ENCODE measurements at regions not wholly inside any gene's neighbourhood (a gene's known extent, or its start where the extent isn't known, plus 50 kb on each side); places are given as distances from the start of the nearest gene placed in this dataset.
"Not testable (repeated sequence)": the region's sequence is repeated elsewhere in the genome, so short reads cannot be mapped to it uniquely, and the experiment has no call there.

DNA sequence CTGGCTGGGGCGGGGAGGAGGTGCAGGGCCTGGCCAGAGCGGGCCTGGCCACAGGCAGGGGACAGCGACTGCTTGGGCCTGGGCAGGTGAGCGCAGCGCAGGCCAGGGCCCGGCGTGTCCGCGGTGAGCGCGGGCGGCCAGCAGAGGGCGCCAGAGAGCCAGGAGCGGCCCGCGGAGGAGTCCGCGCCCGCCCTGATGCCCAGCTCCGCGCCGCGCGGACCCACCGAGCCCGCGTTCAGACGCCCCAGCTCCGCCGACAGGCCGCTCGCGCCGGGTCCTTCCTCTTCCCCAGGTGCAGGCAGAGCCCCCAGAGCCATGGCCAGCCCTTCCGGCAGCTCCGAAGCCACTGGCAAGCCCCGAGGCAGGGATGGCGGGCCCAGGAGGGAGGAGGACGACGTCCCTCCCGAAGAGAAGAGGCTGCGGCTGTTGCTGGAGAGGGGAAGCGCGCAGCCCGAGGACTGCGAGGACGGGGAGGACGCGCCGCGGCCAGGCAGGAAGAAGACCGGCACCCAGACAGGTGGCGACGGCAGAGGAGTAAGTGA is 171.1 kb upstream of the OSBPL11 start:
- H3F3A ChIP-seq (ENCODE audit: control insufficient read depth, insufficient read depth); H3K36me3 ChIP-seq (ENCODE audit: control insufficient read depth, low read length); H3K9me3 ChIP-seq (ENCODE audit: control insufficient read depth, insufficient read depth, low read length); H3K4me1 ChIP-seq (ENCODE audit: control insufficient read depth, low read length); H4K20me1 ChIP-seq (ENCODE audit: control insufficient read depth, insufficient read depth, low read depth, low read length); H3K27me3 ChIP-seq (ENCODE audit: control insufficient read depth, low read length); H3K27ac ChIP-seq (ENCODE audit: low read depth, low read length); H3K79me2 ChIP-seq (ENCODE audit: control insufficient read depth, low read length); H3K9me2 ChIP-seq (replicated peaks; ENCODE audit: control insufficient read depth, low read length): not testable (repeated sequence)
- TF ChIP-seq CTCF (IDR thresholded peaks at IDR 0.05; ENCODE audit: low read depth, low read length, poor library complexity, severe bottlenecking): peak; percentile 37
- H3K4me3 ChIP-seq (ENCODE audit: low read length): peak overlapping the region; percentile 65
- peak overlapping the region; percentile 66 for H3K4me2 ChIP-seq (ENCODE audit: low read length)

DNA sequence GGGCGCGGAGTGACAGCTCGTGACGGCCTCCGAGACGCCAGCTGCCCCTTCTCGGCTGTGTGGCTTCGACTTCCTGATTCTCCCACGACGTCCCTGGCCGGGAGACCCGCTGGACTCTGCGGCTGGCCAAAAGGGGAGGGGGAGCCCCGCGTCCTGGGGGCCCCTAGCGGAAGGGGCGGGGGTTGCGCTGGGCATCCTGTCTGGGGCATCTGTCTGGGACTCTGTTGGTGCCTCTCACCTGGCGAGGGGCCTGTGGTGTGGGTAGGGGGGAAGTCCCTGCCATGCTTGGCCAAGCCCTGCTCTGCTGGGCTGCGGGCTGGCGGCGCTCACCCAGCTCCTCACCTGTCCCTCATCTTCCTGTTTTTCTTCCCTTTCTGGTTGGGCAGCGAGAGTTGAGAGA is 171.6 kb upstream of the OSBPL11 start:
- not testable (repeated sequence) for H3K9me3 ChIP-seq (ENCODE audit: control insufficient read depth, insufficient read depth, low read length); H3K4me1 ChIP-seq (ENCODE audit: control insufficient read depth, low read length); H3K79me2 ChIP-seq (ENCODE audit: control insufficient read depth, low read length); H4K20me1 ChIP-seq (ENCODE audit: control insufficient read depth, insufficient read depth, low read depth, low read length); H3K9me2 ChIP-seq (replicated peaks; ENCODE audit: control insufficient read depth, low read length); H3F3A ChIP-seq (ENCODE audit: control insufficient read depth, insufficient read depth); H3K27me3 ChIP-seq (ENCODE audit: control insufficient read depth, low read length); H3K36me3 ChIP-seq (ENCODE audit: control insufficient read depth, low read length); H3K4me3 ChIP-seq (ENCODE audit: low read length); H3K27ac ChIP-seq (ENCODE audit: low read depth, low read length); H3K4me2 ChIP-seq (ENCODE audit: low read length)

DNA sequence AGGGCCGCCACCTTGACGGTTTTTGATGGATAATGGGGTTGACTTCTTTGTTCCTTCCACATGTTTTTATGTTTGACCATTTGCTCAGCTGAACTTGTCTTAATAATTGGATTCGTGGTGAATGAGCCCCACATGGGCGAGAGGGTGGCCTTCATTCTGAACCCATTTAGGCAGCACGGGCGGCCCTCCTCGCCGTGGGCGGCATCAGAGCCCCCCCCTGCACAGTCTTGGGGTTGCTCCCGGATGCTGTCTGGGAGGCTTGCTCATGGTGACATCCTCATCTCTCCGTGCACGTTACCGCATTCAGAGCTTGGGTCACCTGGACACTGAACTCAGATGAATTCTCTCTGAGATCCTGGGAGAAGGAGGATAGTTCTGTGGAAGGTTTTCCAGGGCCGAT is 172.3 kb upstream of the OSBPL11 start:
- H3K27me3 ChIP-seq (ENCODE audit: control insufficient read depth, low read length): no peaks in the 10 kb centered on the region
- H3K4me2 ChIP-seq (ENCODE audit: low read length): no peak overlapping the region
- no peaks in the 10 kb centered on the region for H4K20me1 ChIP-seq (ENCODE audit: control insufficient read depth, insufficient read depth, low read depth, low read length)
- no peaks in the 10 kb centered on the region for H3F3A ChIP-seq (ENCODE audit: control insufficient read depth, insufficient read depth)
- H3K9me3 ChIP-seq (ENCODE audit: control insufficient read depth, insufficient read depth, low read length): no peaks in the 10 kb centered on the region
- no peak overlapping the region for H3K27ac ChIP-seq (ENCODE audit: low read depth, low read length)
- TF ChIP-seq CTCF (IDR thresholded peaks at IDR 0.05; ENCODE audit: low read depth, low read length, poor library complexity, severe bottlenecking): no peak
- TF ChIP-seq EZH2phosphoT487 (IDR thresholded peaks at IDR 0.05; ENCODE audit: borderline replicate concordance, low read length): no peak
- no peaks in the 10 kb centered on the region; the same call in 1 of the 2 replicates for H3K4me1 ChIP-seq (ENCODE audit: control insufficient read depth, low read length)
- H3K4me3 ChIP-seq (ENCODE audit: low read length): no peak overlapping the region
- no peaks in the 10 kb centered on the region for H3K9me2 ChIP-seq (replicated peaks; ENCODE audit: control insufficient read depth, low read length)
- H3K36me3 ChIP-seq (ENCODE audit: control insufficient read depth, low read length): no peaks in the 10 kb centered on the region
- H3K79me2 ChIP-seq (ENCODE audit: control insufficient read depth, low read length): no peaks in the 10 kb centered on the region

DNA sequence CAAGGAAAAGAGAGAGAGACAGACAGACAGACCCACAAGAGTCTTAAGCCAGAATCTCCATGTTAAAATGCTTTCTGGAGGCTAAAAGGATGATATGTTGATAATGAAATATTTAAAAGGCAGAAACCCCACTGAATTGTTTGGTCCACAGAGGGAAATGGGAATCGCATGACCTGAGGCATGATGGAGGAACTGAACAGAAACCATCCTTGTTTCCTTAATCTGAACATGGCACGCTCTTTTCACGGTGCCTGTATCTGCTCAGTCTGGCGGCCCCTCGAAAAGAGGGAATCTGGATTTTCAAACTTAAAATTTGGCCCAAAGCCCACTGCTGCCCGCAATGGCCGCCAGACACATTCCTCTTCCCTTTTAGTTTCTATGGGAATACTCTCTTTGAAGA is 173.5 kb upstream of the OSBPL11 start:
- H3K4me3 ChIP-seq (ENCODE audit: low read length); H3K36me3 ChIP-seq (ENCODE audit: control insufficient read depth, low read length); H3K9me3 ChIP-seq (ENCODE audit: control insufficient read depth, insufficient read depth, low read length); H3F3A ChIP-seq (ENCODE audit: control insufficient read depth, insufficient read depth); H3K9me2 ChIP-seq (replicated peaks; ENCODE audit: control insufficient read depth, low read length); H3K4me1 ChIP-seq (ENCODE audit: control insufficient read depth, low read length); H3K79me2 ChIP-seq (ENCODE audit: control insufficient read depth, low read length); H4K20me1 ChIP-seq (ENCODE audit: control insufficient read depth, insufficient read depth, low read depth, low read length); H3K4me2 ChIP-seq (ENCODE audit: low read length); H3K27me3 ChIP-seq (ENCODE audit: control insufficient read depth, low read length); H3K27ac ChIP-seq (ENCODE audit: low read depth, low read length): not testable (repeated sequence)

- H3K9me2 ChIP-seq (replicated peaks; ENCODE audit: control insufficient read depth, low read length); H3K36me3 ChIP-seq (ENCODE audit: control insufficient read depth, low read length); H3K4me1 ChIP-seq (ENCODE audit: control insufficient read depth, low read length); H3F3A ChIP-seq (ENCODE audit: control insufficient read depth, insufficient read depth); H4K20me1 ChIP-seq (ENCODE audit: control insufficient read depth, insufficient read depth, low read depth, low read length); H3K4me3 ChIP-seq (ENCODE audit: low read length); H3K27me3 ChIP-seq (ENCODE audit: control insufficient read depth, low read length); H3K79me2 ChIP-seq (ENCODE audit: control insufficient read depth, low read length); H3K4me2 ChIP-seq (ENCODE audit: low read length); H3K9me3 ChIP-seq (ENCODE audit: control insufficient read depth, insufficient read depth, low read length); H3K27ac ChIP-seq (ENCODE audit: low read depth, low read length): not testable (repeated sequence)
These were observed 176.2 kb upstream of the OSBPL11 start for GRCh38 chr3:125771506-125771905.

DNA sequence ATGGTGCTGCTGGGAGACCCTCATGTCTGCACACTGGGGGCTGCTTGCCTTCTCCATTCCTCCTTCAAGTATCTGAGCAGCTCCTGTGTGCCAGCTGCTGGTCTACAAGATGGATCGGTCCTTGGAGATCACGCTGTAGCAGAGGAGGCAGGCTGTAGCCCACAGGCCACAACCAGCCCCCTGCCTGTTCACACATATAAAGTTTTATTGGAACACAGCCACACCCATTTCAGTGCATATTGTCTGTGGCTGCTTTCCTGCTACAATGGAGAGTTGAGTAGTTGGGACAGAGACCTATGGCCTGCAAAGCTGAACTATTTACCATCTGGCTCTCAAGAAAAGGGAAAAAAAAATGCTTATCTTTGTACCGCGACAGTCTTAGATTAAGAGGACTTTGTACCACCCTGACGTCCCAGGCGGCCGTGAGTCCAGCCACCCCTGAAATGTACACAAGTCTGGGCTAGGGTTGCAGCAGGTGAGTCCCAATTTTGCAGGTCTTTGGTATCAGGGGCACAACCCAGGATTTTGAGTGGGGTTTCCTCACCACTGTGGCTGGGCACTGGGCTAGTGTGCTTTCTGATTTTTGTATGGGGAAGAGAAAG is 179.2 kb upstream of the OSBPL11 start:
- H3K27ac ChIP-seq (ENCODE audit: low read depth, low read length); H3K4me3 ChIP-seq (ENCODE audit: low read length); H3K27me3 ChIP-seq (ENCODE audit: control insufficient read depth, low read length); H3K4me2 ChIP-seq (ENCODE audit: low read length); H3K36me3 ChIP-seq (ENCODE audit: control insufficient read depth, low read length); H4K20me1 ChIP-seq (ENCODE audit: control insufficient read depth, insufficient read depth, low read depth, low read length); H3K9me2 ChIP-seq (replicated peaks; ENCODE audit: control insufficient read depth, low read length); H3K79me2 ChIP-seq (ENCODE audit: control insufficient read depth, low read length); H3K9me3 ChIP-seq (ENCODE audit: control insufficient read depth, insufficient read depth, low read length); H3K4me1 ChIP-seq (ENCODE audit: control insufficient read depth, low read length); H3F3A ChIP-seq (ENCODE audit: control insufficient read depth, insufficient read depth): not testable (repeated sequence)

GRCh38 chr3:125775106-125775505 is 179.8 kb upstream of the OSBPL11 start:
- H3K9me3 ChIP-seq (ENCODE audit: control insufficient read depth, insufficient read depth, low read length); H3K27me3 ChIP-seq (ENCODE audit: control insufficient read depth, low read length); H4K20me1 ChIP-seq (ENCODE audit: control insufficient read depth, insufficient read depth, low read depth, low read length); H3K27ac ChIP-seq (ENCODE audit: low read depth, low read length); H3K79me2 ChIP-seq (ENCODE audit: control insufficient read depth, low read length); H3K4me2 ChIP-seq (ENCODE audit: low read length); H3F3A ChIP-seq (ENCODE audit: control insufficient read depth, insufficient read depth); H3K36me3 ChIP-seq (ENCODE audit: control insufficient read depth, low read length); H3K4me3 ChIP-seq (ENCODE audit: low read length); H3K9me2 ChIP-seq (replicated peaks; ENCODE audit: control insufficient read depth, low read length); H3K4me1 ChIP-seq (ENCODE audit: control insufficient read depth, low read length): not testable (repeated sequence)
